ENCODE measurements at regions not wholly inside any gene's neighbourhood (a gene's known extent, or its start where the extent isn't known, plus 50 kb on each side); places are given as distances from the start of the nearest gene placed in this dataset.

- no peak for TF ChIP-seq CTCF (IDR thresholded peaks at IDR 0.05)
- no peak for TF ChIP-seq POLR2A (IDR thresholded peaks at IDR 0.05)
These were observed 53.6 kb upstream of the TMCO5A start for GRCh38 chr15:37880835-37881153.

Measured in lower leg skin (tissue), 3 donors.